ENCODE measurements at regions not wholly inside any gene's neighbourhood (a gene's known extent, or its start where the extent isn't known, plus 50 kb on each side); places are given as distances from the start of the nearest gene placed in this dataset.
"Not testable (repeated sequence)": the region's sequence is repeated elsewhere in the genome, so short reads cannot be mapped to it uniquely, and the experiment has no call there.

DNA sequence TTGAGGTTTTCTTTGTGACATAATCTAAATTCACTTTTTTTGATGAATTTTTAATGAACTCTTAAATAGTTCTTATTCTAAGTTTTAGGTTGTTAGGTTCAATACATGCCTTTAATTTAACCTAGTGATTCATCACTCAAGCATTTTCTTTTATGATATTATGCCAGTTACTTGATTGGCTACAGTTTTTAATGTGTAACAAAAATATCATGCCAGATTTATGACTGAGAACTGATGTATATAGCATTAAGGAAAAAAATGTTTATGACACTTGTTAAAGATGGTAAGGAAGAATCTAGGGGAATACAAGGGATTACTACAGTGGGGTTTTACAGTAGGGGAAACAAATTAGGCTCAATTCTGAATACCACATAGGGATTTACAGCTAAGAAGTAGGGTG is 103.1 kb downstream of the VGLL3 start:
- H3K4me2 ChIP-seq, result no peak overlapping the region
- DNase-seq (ENCODE audit: low spot score), result no peak
- peaks cover 13% of the 10 kb centered on the region for H3K4me1 Mint-ChIP-seq

DNA sequence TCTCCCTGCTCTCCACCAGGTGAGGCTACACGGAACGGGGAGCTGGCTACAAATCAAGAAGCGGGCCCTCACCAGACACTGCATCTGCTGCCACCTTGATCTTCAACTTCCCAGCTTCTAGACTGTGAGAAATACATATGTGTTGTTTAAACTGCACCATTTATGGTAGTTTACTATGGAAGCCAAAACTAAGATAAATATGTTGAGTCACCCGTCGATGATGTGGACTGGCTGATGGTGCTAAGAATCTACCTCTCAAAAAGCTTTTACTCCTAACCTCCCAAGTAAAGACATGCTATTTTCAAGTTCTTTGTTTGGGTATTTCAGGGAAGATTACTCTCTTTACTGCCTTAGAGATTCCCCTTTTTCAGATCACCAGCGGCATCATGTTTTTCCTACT is 110.9 kb downstream of the VGLL3 start:
- Mint-ChIP-seq H3K4me3 (no peak overlapping the region), H3K36me3 (no peaks in the 10 kb centered on the region), H3K27me3 (ENCODE audit: insufficient read depth, low read depth) (peaks cover 8% of the 10 kb centered on the region), H3K9me3 (no peaks in the 10 kb centered on the region), H3K4me1 (peaks cover 5% of the 10 kb centered on the region), H3K27ac (no peak overlapping the region)
- H3K79me2 ChIP-seq (ENCODE audit: low read depth), result no peaks in the 10 kb centered on the region
- no peaks in the 10 kb centered on the region for H3F3A ChIP-seq (ENCODE audit: low read depth)
- no peak overlapping the region for H3K4me2 ChIP-seq
- H3K27me3 ChIP-seq, result no peaks in the 10 kb centered on the region
- peaks cover 14% of the 10 kb centered on the region for H3K4me1 ChIP-seq
- no peak overlapping the region for H3K4me3 ChIP-seq
- no peak overlapping the region for H2AFZ ChIP-seq (replicated peaks)
- no peaks in the 10 kb centered on the region for H4K20me1 ChIP-seq (ENCODE audit: low read depth)
- no peak overlapping the region for H3K9ac ChIP-seq
- H3K9me3 ChIP-seq (ENCODE audit: low read depth), result no peaks in the 10 kb centered on the region
- H3K27ac ChIP-seq, result no peak overlapping the region
- H3K36me3 ChIP-seq, result no peaks in the 10 kb centered on the region
- no peak for DNase-seq (ENCODE audit: low spot score)
- TF ChIP-seq EZH2 (IDR thresholded peaks at IDR 0.05), result no peak
- TF ChIP-seq, protein P1, sequence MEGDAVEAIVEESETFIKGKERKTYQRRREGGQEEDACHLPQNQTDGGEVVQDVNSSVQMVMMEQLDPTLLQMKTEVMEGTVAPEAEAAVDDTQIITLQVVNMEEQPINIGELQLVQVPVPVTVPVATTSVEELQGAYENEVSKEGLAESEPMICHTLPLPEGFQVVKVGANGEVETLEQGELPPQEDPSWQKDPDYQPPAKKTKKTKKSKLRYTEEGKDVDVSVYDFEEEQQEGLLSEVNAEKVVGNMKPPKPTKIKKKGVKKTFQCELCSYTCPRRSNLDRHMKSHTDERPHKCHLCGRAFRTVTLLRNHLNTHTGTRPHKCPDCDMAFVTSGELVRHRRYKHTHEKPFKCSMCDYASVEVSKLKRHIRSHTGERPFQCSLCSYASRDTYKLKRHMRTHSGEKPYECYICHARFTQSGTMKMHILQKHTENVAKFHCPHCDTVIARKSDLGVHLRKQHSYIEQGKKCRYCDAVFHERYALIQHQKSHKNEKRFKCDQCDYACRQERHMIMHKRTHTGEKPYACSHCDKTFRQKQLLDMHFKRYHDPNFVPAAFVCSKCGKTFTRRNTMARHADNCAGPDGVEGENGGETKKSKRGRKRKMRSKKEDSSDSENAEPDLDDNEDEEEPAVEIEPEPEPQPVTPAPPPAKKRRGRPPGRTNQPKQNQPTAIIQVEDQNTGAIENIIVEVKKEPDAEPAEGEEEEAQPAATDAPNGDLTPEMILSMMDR (IDR thresholded peaks at IDR 0.05), result no peak
- TF ChIP-seq EZH2phosphoT487 (IDR thresholded peaks at IDR 0.05), result no peak

More for the DNA sequence above, 103.1 kb downstream of the VGLL3 start:
- no peak for TF ChIP-seq EZH2phosphoT487 (IDR thresholded peaks at IDR 0.05)
- TF ChIP-seq, protein P1 (IDR thresholded peaks at IDR 0.05), result no peak
- H3K36me3 Mint-ChIP-seq, result no peaks in the 10 kb centered on the region
- no peak overlapping the region for H3K27ac Mint-ChIP-seq
- Histone ChIP-seq H3F3A (ENCODE audit: low read depth) (no peaks in the 10 kb centered on the region), H3K9ac (no peak overlapping the region), H3K36me3 (no peaks in the 10 kb centered on the region), H2AFZ (replicated peaks) (no peak overlapping the region), H3K27me3 (no peaks in the 10 kb centered on the region), H3K9me3 (ENCODE audit: low read depth) (no peaks in the 10 kb centered on the region), H3K4me1 (peaks cover 13% of the 10 kb centered on the region), H4K20me1 (ENCODE audit: low read depth) (no peaks in the 10 kb centered on the region), H3K27ac (no peak overlapping the region), H3K79me2 (ENCODE audit: low read depth) (no peaks in the 10 kb centered on the region), H3K4me3 (no peak overlapping the region)
- peaks cover 2% of the 10 kb centered on the region for H3K9me3 Mint-ChIP-seq
- no peak overlapping the region for H3K4me3 Mint-ChIP-seq
- H3K27me3 Mint-ChIP-seq (ENCODE audit: insufficient read depth, low read depth), result peaks cover 2% of the 10 kb centered on the region

DNA sequence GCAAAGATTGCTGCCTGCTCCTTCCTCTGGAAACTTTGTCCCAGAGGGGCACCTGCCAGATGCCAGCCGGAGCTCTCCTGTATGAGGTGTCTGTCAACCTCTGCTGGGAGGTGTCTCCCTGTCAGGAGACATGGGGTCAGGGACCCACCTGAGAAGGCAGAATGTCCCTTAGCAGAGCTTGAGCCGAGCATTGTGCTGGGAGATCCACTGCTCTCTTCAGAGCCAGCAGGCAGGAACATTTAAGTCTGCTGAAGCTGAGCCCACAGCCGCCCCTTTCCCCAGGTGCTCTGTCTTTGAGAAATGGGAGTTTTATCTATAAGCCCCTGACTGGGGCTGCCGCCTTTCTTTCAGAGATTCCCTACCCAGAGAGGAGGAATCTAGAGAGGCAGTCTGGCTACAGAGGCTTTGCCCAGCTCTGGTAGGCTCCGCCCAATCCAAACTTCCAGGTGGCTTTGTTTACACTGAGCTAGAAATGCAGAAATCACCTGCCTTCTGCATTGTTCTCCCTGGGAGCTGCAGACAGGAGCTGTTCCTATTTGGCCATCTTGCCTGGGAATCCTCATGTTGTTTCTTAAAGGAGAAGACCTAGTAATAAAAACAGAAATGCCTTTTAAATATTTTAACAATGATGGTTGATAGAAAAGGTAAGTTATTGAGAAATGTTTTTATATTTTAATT is 114.3 kb downstream of the VGLL3 start:
- peak; percentile 50 for DNase-seq (ENCODE audit: low spot score)
- not testable (repeated sequence) for H3K36me3 Mint-ChIP-seq; H3K9me3 Mint-ChIP-seq; H3K27me3 ChIP-seq; H3K9ac ChIP-seq; H3K27ac Mint-ChIP-seq; H3K4me3 Mint-ChIP-seq; H3K79me2 ChIP-seq (ENCODE audit: low read depth); H3K27ac ChIP-seq; H4K20me1 ChIP-seq (ENCODE audit: low read depth); H3K36me3 ChIP-seq; H2AFZ ChIP-seq (replicated peaks); H3K27me3 Mint-ChIP-seq (ENCODE audit: insufficient read depth, low read depth); H3F3A ChIP-seq (ENCODE audit: low read depth); H3K4me1 Mint-ChIP-seq; H3K9me3 ChIP-seq (ENCODE audit: low read depth); H3K4me3 ChIP-seq; H3K4me2 ChIP-seq
- H3K4me1 ChIP-seq, result peaks cover 14% of the 10 kb centered on the region

DNA sequence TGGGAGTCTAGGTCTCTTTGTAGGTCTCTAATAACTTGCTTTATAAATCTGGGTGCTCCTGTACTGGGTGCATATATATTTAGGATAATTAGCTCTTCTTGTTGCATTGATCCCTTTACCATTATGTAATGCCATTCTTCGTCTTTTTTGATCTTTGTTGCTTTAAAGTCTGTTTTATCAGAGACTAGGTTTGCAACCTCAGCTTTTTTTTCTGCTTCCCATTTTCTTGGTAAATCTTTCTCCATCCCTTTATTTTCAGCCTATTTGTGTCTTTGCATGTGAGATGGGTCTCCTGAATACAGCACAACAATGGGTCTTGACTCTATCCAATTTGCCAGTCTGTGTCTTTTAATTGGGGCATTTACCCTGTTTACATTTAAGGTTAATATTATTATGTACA is 116.2 kb downstream of the VGLL3 start:
- DNase-seq (ENCODE audit: low spot score); H3K27ac ChIP-seq; H3K27ac Mint-ChIP-seq; H3K4me3 Mint-ChIP-seq; H3K4me1 Mint-ChIP-seq; H4K20me1 ChIP-seq (ENCODE audit: low read depth); H3K9ac ChIP-seq; H3K9me3 ChIP-seq (ENCODE audit: low read depth); H3K4me3 ChIP-seq; H3K79me2 ChIP-seq (ENCODE audit: low read depth); H3F3A ChIP-seq (ENCODE audit: low read depth); H3K4me2 ChIP-seq; H3K27me3 Mint-ChIP-seq (ENCODE audit: insufficient read depth, low read depth); H3K27me3 ChIP-seq; H3K9me3 Mint-ChIP-seq; H3K36me3 ChIP-seq; H3K36me3 Mint-ChIP-seq; H2AFZ ChIP-seq (replicated peaks): not testable (repeated sequence)
- peaks cover 14% of the 10 kb centered on the region for H3K4me1 ChIP-seq
